Mucosa of rectum (tissue), 2 donors: ENCODE measurements at regions not wholly inside any gene's neighbourhood (a gene's known extent, or its start where the extent isn't known, plus 50 kb on each side); places are given as distances from the start of the nearest gene placed in this dataset.

Experiments
- H3K27ac ChIP-seq, 2 donors: one replicate each; pipeline ENCODE4 v1.7.0; 2013; ENCODE audit warnings: inconsistent platforms in 2 of 2, low read depth in 2 of 2, low read length in 2 of 2
- H3K27me3 ChIP-seq, 2 donors: one replicate each; pipeline ENCODE4 v1.7.0; 2013; ENCODE audit warnings: low read length in 2 of 2; ENCODE audit not compliant: control insufficient read depth in 2 of 2, insufficient read depth in 2 of 2
- H3K36me3 ChIP-seq, 2 donors: one replicate each; pipeline ENCODE4 v1.7.0; 2013; ENCODE audit warnings: low read length in 2 of 2; ENCODE audit not compliant: control insufficient read depth in 2 of 2, insufficient read depth in 2 of 2
- H3K4me1 ChIP-seq, 2 donors: one replicate each; pipeline ENCODE4 v1.7.0; 2013; ENCODE audit warnings: low read length in 2 of 2, mild to moderate bottlenecking in 1 of 2; ENCODE audit not compliant: control insufficient read depth in 2 of 2, insufficient read depth in 2 of 2
- H3K4me3 ChIP-seq, 2 donors: one replicate each; pipeline ENCODE4 v1.7.0; 2013; ENCODE audit warnings: low read length in 2 of 2
- H3K9ac ChIP-seq, 2 donors: one replicate each; pipeline ENCODE4 v1.7.0; 2013; ENCODE audit warnings: low read length in 2 of 2, low read depth in 1 of 2, mild to moderate bottlenecking in 1 of 2
- H3K9me3 ChIP-seq, 2 donors: one replicate each; pipeline ENCODE4 v1.7.0; 2013; ENCODE audit warnings: low read length in 2 of 2; ENCODE audit not compliant: control insufficient read depth in 2 of 2
- donor health status: healthy.
- donor health status: Normal muscosa, but diverticular disease.

DNA sequence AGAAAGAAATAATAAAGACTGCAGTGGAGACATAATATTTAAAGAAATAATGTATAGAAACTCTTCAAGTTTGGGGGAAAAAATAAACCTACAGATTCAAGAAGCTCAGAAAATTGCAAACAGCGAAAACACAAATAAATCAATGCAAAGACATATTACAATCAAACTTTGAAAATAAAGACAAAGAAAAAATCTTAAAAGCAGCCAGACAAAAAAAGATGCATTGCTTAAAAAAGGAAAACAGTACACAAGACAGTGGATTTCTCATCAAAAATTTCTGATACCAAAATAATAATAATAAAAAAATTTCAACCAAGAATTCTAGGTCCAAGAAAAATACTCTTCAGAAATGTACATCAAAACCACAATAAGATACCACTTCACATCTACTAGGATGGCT, 681.0 kb downstream of the UQCRFS1 start:
- Histone ChIP-seq H3K27me3 (no peaks in the 10 kb centered on the region), H3K9ac (no peak overlapping the region), H3K36me3 (no peaks in the 10 kb centered on the region), H3K4me3 (no peak overlapping the region), H3K9me3 (no peaks in the 10 kb centered on the region), H3K27ac (no peak overlapping the region), H3K4me1 (no peaks in the 10 kb centered on the region)

GRCh38 chr19:28530406-28531035, 682.4 kb downstream of the UQCRFS1 start:
- Histone ChIP-seq H3K9ac (no peak overlapping the region), H3K27ac (no peak overlapping the region), H3K27me3 (no peaks in the 10 kb centered on the region), H3K9me3 (no peaks in the 10 kb centered on the region), H3K4me1 (no peaks in the 10 kb centered on the region), H3K36me3 (no peaks in the 10 kb centered on the region), H3K4me3 (no peak overlapping the region)

GRCh38 chr19:28526038-28526437, 686.9 kb downstream of the UQCRFS1 start:
- no peaks in the 10 kb centered on the region for H3K27me3 ChIP-seq

DNA sequence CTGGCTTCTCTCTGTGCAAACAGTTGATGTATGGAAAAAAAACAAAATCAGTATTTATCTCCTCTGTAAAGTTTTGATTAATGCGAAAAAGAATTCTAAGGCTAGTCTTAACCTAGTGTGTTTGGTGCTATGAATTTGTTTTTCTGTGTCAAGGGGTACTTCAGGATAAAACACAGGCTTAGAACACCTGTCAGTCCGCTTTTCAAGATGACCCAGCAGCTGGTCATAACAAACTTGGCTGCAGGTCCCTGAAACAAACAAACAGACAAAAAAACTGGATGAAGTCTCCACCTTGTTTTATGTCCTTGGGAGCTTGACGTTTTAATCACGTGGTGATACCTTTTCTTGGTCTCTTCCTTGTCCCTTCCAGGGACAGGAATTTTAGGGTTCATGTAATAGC, 689.3 kb downstream of the UQCRFS1 start:
- H3K9me3 ChIP-seq: no peaks in the 10 kb centered on the region
- no peaks in the 10 kb centered on the region for H3K27me3 ChIP-seq
- no peak overlapping the region for H3K9ac ChIP-seq
- no peak overlapping the region for H3K27ac ChIP-seq
- no peaks in the 10 kb centered on the region for H3K36me3 ChIP-seq
- no peaks in the 10 kb centered on the region for H3K4me1 ChIP-seq
- no peak overlapping the region for H3K4me3 ChIP-seq

More at GRCh38 chr19:28526038-28526437, 686.9 kb downstream of the UQCRFS1 start:
- no peaks in the 10 kb centered on the region for H3K4me1 ChIP-seq
- no peak overlapping the region for H3K27ac ChIP-seq
- H3K36me3 ChIP-seq: no peaks in the 10 kb centered on the region
- no peak overlapping the region for H3K9ac ChIP-seq
- no peaks in the 10 kb centered on the region for H3K9me3 ChIP-seq
- H3K4me3 ChIP-seq: no peak overlapping the region

DNA sequence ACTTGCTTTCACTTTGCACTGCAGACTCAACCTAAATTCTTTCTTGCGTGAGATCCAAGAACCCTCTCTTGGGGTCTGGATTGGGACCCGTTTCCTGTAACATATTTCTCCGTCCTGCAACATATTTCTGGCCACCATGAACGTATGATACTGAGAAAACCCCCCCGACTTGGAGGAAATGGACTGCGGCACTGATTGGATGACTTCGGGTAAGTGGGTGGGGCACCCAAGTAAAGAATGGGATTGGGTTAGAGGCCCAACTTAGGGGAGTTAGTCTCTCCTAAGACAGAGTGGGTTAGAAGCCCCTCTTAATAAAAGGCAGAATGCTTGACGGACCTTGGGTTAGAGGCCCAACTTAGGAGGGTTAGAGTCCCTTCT, 690.4 kb downstream of the UQCRFS1 start:
- Histone ChIP-seq H3K27ac (no peak overlapping the region), H3K4me1 (no peaks in the 10 kb centered on the region), H3K9me3 (no peaks in the 10 kb centered on the region), H3K27me3 (no peaks in the 10 kb centered on the region), H3K9ac (no peak overlapping the region), H3K4me3 (no peak overlapping the region), H3K36me3 (no peaks in the 10 kb centered on the region)

DNA sequence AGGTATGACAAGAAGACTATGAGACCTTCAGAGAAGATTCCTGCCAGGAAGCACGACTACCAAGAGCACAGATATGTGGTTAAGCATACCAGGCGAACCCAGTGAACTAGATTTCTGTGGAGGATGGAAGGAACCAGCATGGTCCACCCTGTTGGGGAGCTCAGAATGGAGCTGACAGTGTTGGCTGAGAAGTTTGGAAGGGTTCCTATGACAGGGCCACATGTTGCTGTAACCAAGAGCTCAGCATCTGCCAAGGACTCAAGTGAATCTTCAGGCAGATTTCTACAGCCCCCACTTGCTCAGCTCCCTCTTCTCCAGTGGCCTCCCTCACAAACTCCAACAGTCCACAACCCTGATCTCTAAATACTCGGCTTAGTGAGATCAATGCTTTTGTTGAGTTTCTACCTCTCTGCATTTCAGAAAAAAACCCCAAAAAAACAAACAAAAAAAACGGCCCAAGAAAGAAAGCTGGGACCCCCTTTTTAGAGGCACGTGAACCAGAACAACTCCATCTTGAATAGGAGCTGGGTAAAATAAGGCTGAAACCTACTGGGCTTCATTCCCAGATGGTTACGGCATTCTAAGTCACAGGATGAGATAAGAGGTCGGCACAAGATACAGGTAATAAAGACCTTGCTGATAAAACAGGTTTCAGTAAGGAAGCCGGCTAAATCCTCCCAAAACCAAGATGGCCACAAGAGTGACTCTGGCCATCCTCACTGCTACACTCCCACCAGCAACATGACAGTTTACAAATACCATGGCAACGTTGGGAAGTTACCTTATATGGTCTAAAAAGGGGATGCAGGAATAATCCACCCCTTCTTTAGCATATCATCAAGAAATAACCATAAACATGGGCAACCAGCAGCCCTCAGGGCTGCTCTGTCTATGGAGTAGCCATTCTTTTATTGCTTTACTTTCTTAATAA, 691.1 kb downstream of the UQCRFS1 start:
- Histone ChIP-seq H3K9ac (no peak overlapping the region), H3K4me1 (no peaks in the 10 kb centered on the region), H3K27ac (no peak overlapping the region), H3K4me3 (no peak overlapping the region), H3K36me3 (no peaks in the 10 kb centered on the region), H3K27me3 (no peaks in the 10 kb centered on the region), H3K9me3 (no peaks in the 10 kb centered on the region)

- no peaks in the 10 kb centered on the region for H3K36me3 ChIP-seq
Observed at GRCh38 chr19:28520998-28521568, 691.9 kb downstream of the UQCRFS1 start.

DNA sequence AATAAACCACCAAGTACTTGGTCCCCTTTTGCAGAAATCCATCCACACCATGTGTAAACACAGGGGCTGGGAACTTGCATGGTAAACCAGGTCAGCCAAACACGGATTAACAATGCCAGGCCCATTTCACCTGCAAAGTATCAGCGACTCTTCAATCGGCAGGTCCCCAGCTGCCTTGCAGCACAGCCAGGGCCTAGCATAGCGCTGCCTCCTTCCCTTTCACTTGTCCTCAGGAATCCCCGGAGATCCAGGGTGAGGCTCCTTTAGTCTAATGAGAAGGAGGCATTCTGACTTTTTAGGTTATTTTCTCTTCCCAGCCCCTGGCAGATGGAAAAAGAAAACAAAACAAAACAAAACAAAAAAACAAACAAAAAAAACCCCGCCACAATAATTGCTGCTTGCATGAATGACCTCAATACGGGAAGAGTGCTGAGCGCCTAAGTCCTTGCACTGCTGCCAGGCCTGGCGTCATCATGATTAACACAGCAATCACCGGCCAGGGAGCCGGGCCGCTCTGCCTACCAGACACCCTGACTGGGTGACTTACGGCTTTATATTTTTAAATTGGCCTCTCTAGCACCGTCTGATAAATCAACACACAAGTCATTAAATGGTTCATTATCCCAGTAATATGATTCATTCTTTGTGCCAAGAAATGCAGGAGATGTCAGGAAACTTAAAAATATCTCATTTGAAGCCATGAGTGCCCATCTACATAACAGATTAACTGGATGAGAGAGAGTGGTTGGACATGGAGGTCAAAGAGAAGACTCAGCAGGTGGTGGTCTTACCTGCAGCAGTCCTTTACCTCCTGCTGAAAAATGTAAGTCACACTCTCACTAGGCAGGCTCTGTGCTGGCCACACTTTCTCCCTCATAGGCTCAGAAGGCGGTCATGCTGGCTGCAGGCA, 692.7 kb downstream of the UQCRFS1 start:
- H3K9ac ChIP-seq: no peak overlapping the region
- H3K9me3 ChIP-seq: no peaks in the 10 kb centered on the region
- no peaks in the 10 kb centered on the region for H3K4me1 ChIP-seq
- no peaks in the 10 kb centered on the region for H3K27me3 ChIP-seq
- no peak overlapping the region for H3K27ac ChIP-seq
- no peak overlapping the region for H3K4me3 ChIP-seq
- no peaks in the 10 kb centered on the region for H3K36me3 ChIP-seq

More at GRCh38 chr19:28520998-28521568, 691.9 kb downstream of the UQCRFS1 start:
- Histone ChIP-seq H3K27me3 (no peaks in the 10 kb centered on the region), H3K9ac (no peak overlapping the region), H3K4me1 (no peaks in the 10 kb centered on the region), H3K27ac (no peak overlapping the region), H3K4me3 (no peak overlapping the region), H3K9me3 (no peaks in the 10 kb centered on the region)

- H3K36me3 ChIP-seq: no peaks in the 10 kb centered on the region
- H3K9ac ChIP-seq: no peak overlapping the region
- no peak overlapping the region for H3K27ac ChIP-seq
- no peaks in the 10 kb centered on the region for H3K4me1 ChIP-seq
- no peak overlapping the region for H3K4me3 ChIP-seq
- no peaks in the 10 kb centered on the region for H3K27me3 ChIP-seq
- no peaks in the 10 kb centered on the region for H3K9me3 ChIP-seq
Observed at GRCh38 chr19:28519218-28519779, 693.7 kb downstream of the UQCRFS1 start.
